ENCODE measurements at regions not wholly inside any gene's neighbourhood (a gene's known extent, or its start where the extent isn't known, plus 50 kb on each side); places are given as distances from the start of the nearest gene placed in this dataset.

- no peak for DNase-seq (ENCODE audit: low read depth in 1 of 2, low spot score in 1 of 2)
- TF ChIP-seq GABPA (IDR thresholded peaks at IDR 0.05; ENCODE audit: low read depth): no peak
- no peak for TF ChIP-seq POLR2AphosphoS5 (IDR thresholded peaks at IDR 0.05; ENCODE audit: low read depth)
- TF ChIP-seq CTCF (IDR thresholded peaks at IDR 0.05; ENCODE audit: insufficient read depth, low read length): no peak
- no peak for TF ChIP-seq SPI1 (IDR thresholded peaks at IDR 0.05; ENCODE audit: borderline replicate concordance, low read depth)
- TF ChIP-seq, protein P1, sequence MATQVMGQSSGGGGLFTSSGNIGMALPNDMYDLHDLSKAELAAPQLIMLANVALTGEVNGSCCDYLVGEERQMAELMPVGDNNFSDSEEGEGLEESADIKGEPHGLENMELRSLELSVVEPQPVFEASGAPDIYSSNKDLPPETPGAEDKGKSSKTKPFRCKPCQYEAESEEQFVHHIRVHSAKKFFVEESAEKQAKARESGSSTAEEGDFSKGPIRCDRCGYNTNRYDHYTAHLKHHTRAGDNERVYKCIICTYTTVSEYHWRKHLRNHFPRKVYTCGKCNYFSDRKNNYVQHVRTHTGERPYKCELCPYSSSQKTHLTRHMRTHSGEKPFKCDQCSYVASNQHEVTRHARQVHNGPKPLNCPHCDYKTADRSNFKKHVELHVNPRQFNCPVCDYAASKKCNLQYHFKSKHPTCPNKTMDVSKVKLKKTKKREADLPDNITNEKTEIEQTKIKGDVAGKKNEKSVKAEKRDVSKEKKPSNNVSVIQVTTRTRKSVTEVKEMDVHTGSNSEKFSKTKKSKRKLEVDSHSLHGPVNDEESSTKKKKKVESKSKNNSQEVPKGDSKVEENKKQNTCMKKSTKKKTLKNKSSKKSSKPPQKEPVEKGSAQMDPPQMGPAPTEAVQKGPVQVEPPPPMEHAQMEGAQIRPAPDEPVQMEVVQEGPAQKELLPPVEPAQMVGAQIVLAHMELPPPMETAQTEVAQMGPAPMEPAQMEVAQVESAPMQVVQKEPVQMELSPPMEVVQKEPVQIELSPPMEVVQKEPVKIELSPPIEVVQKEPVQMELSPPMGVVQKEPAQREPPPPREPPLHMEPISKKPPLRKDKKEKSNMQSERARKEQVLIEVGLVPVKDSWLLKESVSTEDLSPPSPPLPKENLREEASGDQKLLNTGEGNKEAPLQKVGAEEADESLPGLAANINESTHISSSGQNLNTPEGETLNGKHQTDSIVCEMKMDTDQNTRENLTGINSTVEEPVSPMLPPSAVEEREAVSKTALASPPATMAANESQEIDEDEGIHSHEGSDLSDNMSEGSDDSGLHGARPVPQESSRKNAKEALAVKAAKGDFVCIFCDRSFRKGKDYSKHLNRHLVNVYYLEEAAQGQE (IDR thresholded peaks at IDR 0.05; ENCODE audit: insufficient replicate concordance, low read depth): no peak
- H3K4me3 ChIP-seq (replicated peaks; ENCODE audit: insufficient read depth, low read length): no peak overlapping the region
- no peak overlapping the region for H3K27ac ChIP-seq (replicated peaks)
- no peaks in the 10 kb centered on the region for H3K27me3 ChIP-seq (ENCODE audit: insufficient read depth, poor library complexity, severe bottlenecking)
Observed at GRCh38 chr2:239512054-239512453, 111.2 kb upstream of the HDAC4 start.

DNA sequence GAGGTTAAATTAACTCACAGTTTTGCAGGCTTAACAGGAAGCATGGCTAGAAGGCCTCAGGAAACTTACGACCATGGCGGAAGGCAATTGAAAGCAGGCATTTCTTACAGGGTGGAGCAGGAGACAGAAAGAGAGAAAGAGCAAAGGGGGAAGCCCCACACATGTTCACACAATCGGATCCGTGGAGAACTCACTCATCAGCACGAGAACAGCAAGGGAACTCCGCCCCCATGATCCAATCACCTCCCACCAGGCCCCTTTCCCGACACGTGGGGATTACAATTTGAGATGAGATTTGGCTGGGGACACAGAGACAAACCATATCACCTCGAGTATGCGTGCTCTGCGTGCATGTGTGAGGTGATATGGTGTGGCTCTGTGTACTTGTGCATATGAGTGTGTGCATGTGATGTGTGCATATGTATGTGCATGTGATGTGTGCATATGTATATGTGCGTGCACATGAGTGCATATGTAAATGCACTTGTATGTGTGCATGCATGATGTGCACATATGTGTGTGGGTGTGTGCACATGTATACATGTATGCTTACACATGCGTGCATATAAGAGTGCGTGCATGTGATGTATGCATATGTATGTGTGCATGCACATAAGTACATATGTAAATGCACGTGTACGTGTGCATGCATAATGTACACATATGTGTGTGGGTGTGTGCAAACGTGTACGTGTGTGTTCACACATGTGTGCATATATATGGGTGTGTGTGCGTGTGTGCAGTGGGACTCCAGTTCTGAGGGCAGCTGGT, 108.7 kb upstream of the HDAC4 start:
- Histone ChIP-seq H3K27ac (replicated peaks) (no peak overlapping the region), H3K27me3 (ENCODE audit: insufficient read depth, poor library complexity, severe bottlenecking) (no peaks in the 10 kb centered on the region), H3K4me3 (replicated peaks; ENCODE audit: insufficient read depth, low read length) (no peak overlapping the region)
- no peak for TF ChIP-seq GABPA (IDR thresholded peaks at IDR 0.05; ENCODE audit: low read depth)
- no peak for DNase-seq (ENCODE audit: low read depth in 1 of 2, low spot score in 1 of 2)

- no peak for DNase-seq (ENCODE audit: low read depth in 1 of 2, low spot score in 1 of 2)
- H3K27ac ChIP-seq (replicated peaks): no peak overlapping the region
- H3K4me3 ChIP-seq (replicated peaks; ENCODE audit: insufficient read depth, low read length): no peak overlapping the region
- no peaks in the 10 kb centered on the region for H3K27me3 ChIP-seq (ENCODE audit: insufficient read depth, poor library complexity, severe bottlenecking)
- TF ChIP-seq SPI1 (IDR thresholded peaks at IDR 0.05; ENCODE audit: borderline replicate concordance, low read depth) (no peak), CTCF (IDR thresholded peaks at IDR 0.05; ENCODE audit: insufficient read depth, low read length) (no peak), POLR2AphosphoS5 (IDR thresholded peaks at IDR 0.05; ENCODE audit: low read depth) (no peak), GABPA (IDR thresholded peaks at IDR 0.05; ENCODE audit: low read depth) (no peak)
- TF ChIP-seq, protein P1 (IDR thresholded peaks at IDR 0.05; ENCODE audit: insufficient replicate concordance, low read depth): no peak
Observed at GRCh38 chr2:239508261-239508660, 107.4 kb upstream of the HDAC4 start.

GRCh38 chr2:239507576-239508258, 106.9 kb upstream of the HDAC4 start:
- no peaks in the 10 kb centered on the region for H3K27me3 ChIP-seq (ENCODE audit: insufficient read depth, poor library complexity, severe bottlenecking)
- TF ChIP-seq, protein P1 (IDR thresholded peaks at IDR 0.05; ENCODE audit: insufficient replicate concordance, low read depth): no peak
- TF ChIP-seq CTCF (IDR thresholded peaks at IDR 0.05; ENCODE audit: insufficient read depth, low read length) (no peak), GABPA (IDR thresholded peaks at IDR 0.05; ENCODE audit: low read depth) (no peak), SPI1 (IDR thresholded peaks at IDR 0.05; ENCODE audit: borderline replicate concordance, low read depth) (no peak), POLR2AphosphoS5 (IDR thresholded peaks at IDR 0.05; ENCODE audit: low read depth) (no peak)
- H3K27ac ChIP-seq (replicated peaks): no peak overlapping the region
- no peak for DNase-seq (ENCODE audit: low read depth in 1 of 2, low spot score in 1 of 2)
- no peak overlapping the region for H3K4me3 ChIP-seq (replicated peaks; ENCODE audit: insufficient read depth, low read length)
